Smooth muscle cell (in vitro differentiated cells): ENCODE measurements at regions not wholly inside any gene's neighbourhood (a gene's known extent, or its start where the extent isn't known, plus 50 kb on each side); places are given as distances from the start of the nearest gene placed in this dataset.

Source experiments
- DNase-seq: peaks from one replicate; lab custom pipeline; 2025; ENCODE audit not compliant: unreplicated experiment; lab: John Stamatoyannopoulos, UW
- H2AFZ ChIP-seq: fragments of 200-600 bp; sonication (generic); 2 replicates; pipeline ENCODE4 v1.6.0; 2016; ENCODE audit warnings: antibody characterized with exemption, low read depth, mild to moderate bottlenecking
- H3F3A ChIP-seq: fragments of 200-600 bp; sonication (generic); 2 replicates; pipeline ENCODE4 v1.6.0; 2017; ENCODE audit warnings: antibody characterized with exemption, low read depth
- H3K27ac ChIP-seq: fragments of 200-600 bp; sonication (generic); 2 replicates; pipeline ENCODE4 v1.5.1; 2016; ENCODE audit warnings: low read depth, mild to moderate bottlenecking
- H3K27me3 ChIP-seq: fragments of 200-600 bp; sonication (generic); 2 replicates; pipeline ENCODE4 v1.6.1; 2016; ENCODE audit warnings: low read depth, mild to moderate bottlenecking
- H3K36me3 ChIP-seq: fragments of 200-600 bp; sonication (generic); 2 replicates; pipeline ENCODE4 v1.5.1; 2016; ENCODE audit warnings: low read depth
- H3K4me1 ChIP-seq: fragments of 200-600 bp; sonication (generic); 2 replicates; pipeline ENCODE4 v1.5.1; 2016; ENCODE audit warnings: low read depth
- H3K4me2 ChIP-seq: fragments of 200-600 bp; sonication (generic); 2 replicates; pipeline ENCODE4 v1.6.0; 2016; ENCODE audit warnings: mild to moderate bottlenecking
- H3K4me3 ChIP-seq: fragments of 200-600 bp; sonication (generic); 2 replicates; pipeline ENCODE4 v1.5.1; 2016; ENCODE audit warnings: mild to moderate bottlenecking
- H3K79me2 ChIP-seq: fragments of 200-600 bp; sonication (generic); 2 replicates; pipeline ENCODE4 v1.6.0; 2016; ENCODE audit warnings: low read depth, mild to moderate bottlenecking
- H3K9ac ChIP-seq: fragments of 200-600 bp; sonication (generic); 2 replicates; pipeline ENCODE4 v1.6.0; 2016; ENCODE audit warnings: low read depth
- H3K9me3 ChIP-seq: fragments of 200-600 bp; sonication (generic); replicated peaks from 2 replicates; pipeline ENCODE4 v1.5.1; 2016; ENCODE audit warnings: low read depth
- H4K20me1 ChIP-seq: fragments of 200-600 bp; sonication (generic); 2 replicates; pipeline ENCODE4 v1.6.0; 2016; ENCODE audit warnings: low read depth
- WGBS: methylation state at CpG from one replicate; pipeline ENCODE4 v1.1.7; 2016; ENCODE audit warnings: low lambda C conversion rate; 5-methylcytosine and 5-hydroxymethylcytosine counted together
- TF ChIP-seq, protein P1 (sequence below): fragments of 200-600 bp; sonication (generic); IDR thresholded peaks from 2 replicates; pipeline ENCODE4 v1.5.1; 2017; ENCODE audit warnings: borderline replicate concordance, mild to moderate bottlenecking, antibody characterized with exemption; ENCODE audit not compliant: insufficient read depth, poor library complexity, severe bottlenecking

DNA sequence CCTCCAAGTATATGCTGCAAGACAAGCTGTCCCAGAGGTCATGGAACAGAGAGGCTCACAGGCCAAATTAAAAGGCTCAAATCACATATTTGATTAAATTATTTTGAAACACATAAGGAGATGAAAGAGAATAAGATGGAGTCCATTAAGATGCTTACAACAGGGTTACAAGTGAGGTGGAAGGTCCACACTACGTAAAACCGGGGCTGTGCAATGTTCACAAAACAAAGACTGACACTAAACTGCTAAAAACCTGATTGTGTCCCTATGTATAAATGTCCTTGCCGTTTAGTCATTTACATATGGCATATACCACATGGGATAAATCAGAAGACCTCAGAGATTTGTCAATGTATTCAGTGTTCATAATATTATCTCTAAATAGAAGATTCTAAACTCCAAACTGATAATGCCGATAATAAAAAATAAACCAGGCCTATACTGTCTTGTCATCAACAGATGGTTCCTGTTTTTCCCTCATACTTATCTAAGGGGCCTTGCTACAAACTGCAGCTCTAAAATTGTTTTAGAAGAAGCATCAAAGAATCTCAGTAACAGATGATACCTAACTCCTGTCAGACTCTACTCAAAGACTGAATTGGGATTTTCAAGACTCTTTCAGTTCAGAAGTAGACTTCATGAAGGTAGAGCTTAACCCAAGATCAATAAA, 51.8 kb upstream of the RIPOR2 start:
- 93% methylated on average over 4 of the region's 4 CpGs for WGBS
- no peak overlapping the region for H3K27ac ChIP-seq
- H3K9ac ChIP-seq, result no peak overlapping the region
- no peaks in the 10 kb centered on the region for H3F3A ChIP-seq
- no peak overlapping the region for H3K4me2 ChIP-seq
- no peaks in the 10 kb centered on the region for H4K20me1 ChIP-seq
- no peaks in the 10 kb centered on the region for H3K9me3 ChIP-seq
- no peak overlapping the region for H2AFZ ChIP-seq
- H3K4me1 ChIP-seq, result peaks cover 16% of the 10 kb centered on the region
- no peaks in the 10 kb centered on the region for H3K36me3 ChIP-seq
- no peak for DNase-seq
- TF ChIP-seq, protein P1, sequence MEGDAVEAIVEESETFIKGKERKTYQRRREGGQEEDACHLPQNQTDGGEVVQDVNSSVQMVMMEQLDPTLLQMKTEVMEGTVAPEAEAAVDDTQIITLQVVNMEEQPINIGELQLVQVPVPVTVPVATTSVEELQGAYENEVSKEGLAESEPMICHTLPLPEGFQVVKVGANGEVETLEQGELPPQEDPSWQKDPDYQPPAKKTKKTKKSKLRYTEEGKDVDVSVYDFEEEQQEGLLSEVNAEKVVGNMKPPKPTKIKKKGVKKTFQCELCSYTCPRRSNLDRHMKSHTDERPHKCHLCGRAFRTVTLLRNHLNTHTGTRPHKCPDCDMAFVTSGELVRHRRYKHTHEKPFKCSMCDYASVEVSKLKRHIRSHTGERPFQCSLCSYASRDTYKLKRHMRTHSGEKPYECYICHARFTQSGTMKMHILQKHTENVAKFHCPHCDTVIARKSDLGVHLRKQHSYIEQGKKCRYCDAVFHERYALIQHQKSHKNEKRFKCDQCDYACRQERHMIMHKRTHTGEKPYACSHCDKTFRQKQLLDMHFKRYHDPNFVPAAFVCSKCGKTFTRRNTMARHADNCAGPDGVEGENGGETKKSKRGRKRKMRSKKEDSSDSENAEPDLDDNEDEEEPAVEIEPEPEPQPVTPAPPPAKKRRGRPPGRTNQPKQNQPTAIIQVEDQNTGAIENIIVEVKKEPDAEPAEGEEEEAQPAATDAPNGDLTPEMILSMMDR, result no peak
- no peak overlapping the region for H3K4me3 ChIP-seq
- no peaks in the 10 kb centered on the region for H3K27me3 ChIP-seq
- no peaks in the 10 kb centered on the region for H3K79me2 ChIP-seq

DNA sequence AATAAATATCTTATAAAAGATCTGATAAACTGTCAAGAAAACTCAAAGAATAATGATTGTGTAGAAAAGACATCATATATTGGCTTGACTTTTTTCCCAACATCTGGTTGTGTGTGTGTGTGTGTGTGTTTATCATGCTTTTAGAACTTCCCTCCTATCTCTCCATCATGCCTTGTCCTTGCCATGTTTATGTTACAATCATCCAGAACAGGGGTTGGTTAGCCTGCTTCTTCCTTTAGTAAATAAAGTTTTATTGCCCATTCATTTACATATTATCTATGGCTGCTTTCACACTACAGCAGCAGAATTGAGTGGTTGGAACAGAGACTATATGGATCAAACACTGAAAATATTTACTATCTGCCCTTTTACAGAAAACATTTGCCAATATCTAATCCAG, 52.8 kb upstream of the RIPOR2 start:
- Histone ChIP-seq H3K4me3 (no peak overlapping the region), H2AFZ (no peak overlapping the region), H3K4me1 (peaks cover 14% of the 10 kb centered on the region), H3K4me2 (no peak overlapping the region), H3F3A (no peaks in the 10 kb centered on the region), H4K20me1 (no peaks in the 10 kb centered on the region), H3K9me3 (no peaks in the 10 kb centered on the region), H3K27me3 (no peaks in the 10 kb centered on the region), H3K9ac (no peak overlapping the region), H3K79me2 (no peaks in the 10 kb centered on the region), H3K36me3 (no peaks in the 10 kb centered on the region), H3K27ac (no peak overlapping the region)
- DNase-seq, result no peak
- TF ChIP-seq, protein P1, result no peak

DNA sequence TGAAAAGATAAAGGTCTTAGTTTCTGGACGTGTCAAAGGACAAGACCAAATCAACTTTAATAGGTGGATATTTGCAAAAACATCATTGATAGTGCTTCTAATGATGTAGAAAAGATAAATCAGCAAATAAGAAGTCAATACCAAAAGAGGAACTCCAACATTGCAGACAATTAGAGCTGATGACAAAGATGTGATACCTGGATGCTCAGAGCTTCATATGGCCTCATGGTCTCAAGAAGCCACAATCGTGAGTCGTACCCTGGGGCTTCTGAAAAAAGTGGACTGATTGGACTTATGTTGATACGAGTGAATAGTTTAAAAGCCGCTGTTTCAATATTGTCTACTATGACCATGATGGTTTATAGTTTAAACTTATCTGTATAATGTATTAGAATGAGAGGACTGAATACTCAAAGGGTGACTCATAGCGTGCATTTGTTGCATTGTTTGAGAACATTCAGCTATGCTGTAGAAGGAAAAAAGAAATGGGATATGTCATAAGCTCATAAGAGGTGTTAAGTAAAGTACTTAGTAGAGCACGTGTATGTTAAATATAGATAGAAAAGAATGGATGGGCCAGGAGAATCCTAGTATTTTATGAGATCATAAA, 54.6 kb upstream of the RIPOR2 start:
- WGBS, result 74% methylated on average over 7 of the region's 7 CpGs
- Histone ChIP-seq H3K9ac (no peak overlapping the region), H3K9me3 (no peaks in the 10 kb centered on the region), H3F3A (no peaks in the 10 kb centered on the region), H3K79me2 (no peaks in the 10 kb centered on the region), H3K4me1 (peaks cover 8% of the 10 kb centered on the region), H3K27me3 (no peaks in the 10 kb centered on the region), H3K36me3 (no peaks in the 10 kb centered on the region), H3K27ac (no peak overlapping the region), H3K4me3 (no peak overlapping the region), H2AFZ (no peak overlapping the region), H3K4me2 (no peak overlapping the region), H4K20me1 (no peaks in the 10 kb centered on the region)
- TF ChIP-seq, protein P1, result no peak
- no peak for DNase-seq
